Suprapubic skin (tissue), 4 donors: ENCODE measurements at regions not wholly inside any gene's neighbourhood (a gene's known extent, or its start where the extent isn't known, plus 50 kb on each side); places are given as distances from the start of the nearest gene placed in this dataset.

ENCODE experiments used
- DNase-seq, 2 donors: peaks; one replicate each; pipeline ENCODE4 v3.0.0-alpha.2; 2019; ENCODE audit warnings: low spot score in 2 of 2
- H3K27ac ChIP-seq: fragments of 200-600 bp; sonication (generic); one replicate; pipeline ENCODE4 v1.5.1; 2019
- H3K27me3 ChIP-seq: fragments of 200-600 bp; sonication (generic); one replicate; pipeline ENCODE4 v1.5.1; 2019
- H3K36me3 ChIP-seq: fragments of 200-600 bp; sonication (generic); one replicate; pipeline ENCODE4 v1.5.1; 2019
- H3K4me1 ChIP-seq: fragments of 200-600 bp; sonication (generic); one replicate; pipeline ENCODE4 v1.5.1; 2019
- H3K4me3 ChIP-seq: fragments of 200-600 bp; sonication (generic); one replicate; pipeline ENCODE4 v1.5.1; 2019; ENCODE audit warnings: mild to moderate bottlenecking
- H3K9me3 ChIP-seq: fragments of 200-600 bp; sonication (generic); one replicate; pipeline ENCODE4 v1.5.1; 2019
- EP300 ChIP-seq: sonication (generic); formaldehyde crosslinking; IDR thresholded peaks from one replicate; pipeline ENCODE4 v1.6.1; 2017; ENCODE audit warnings: antibody characterized with exemption
- POLR2A ChIP-seq, 2 donors: fragments of 450-650 bp; IDR thresholded peaks; one replicate each; pipeline ENCODE4 v1.6.1; 2017; ENCODE audit warnings: antibody characterized with exemption in 2 of 2, mild to moderate bottlenecking in 2 of 2, moderate library complexity in 2 of 2
- POLR2AphosphoS5 ChIP-seq, 3 donors: sonication (generic); formaldehyde crosslinking; IDR thresholded peaks; one replicate each; pipeline ENCODE4 v1.6.1; 2017; ENCODE audit warnings: antibody characterized with exemption in 3 of 3
- WGBS: methylation state at CpG from one replicate; pipeline ENCODE4 v1.1.5; 2018; 5-methylcytosine and 5-hydroxymethylcytosine counted together
- TF ChIP-seq, protein P1 (sequence below), 2 donors: fragments of 200-600 bp in 1 of 2; fragments of 450-650 bp in 1 of 2; sonication (generic) in 1 of 2; IDR thresholded peaks; one replicate each; pipeline ENCODE4 v1.5.1; 2016 to 2019; ENCODE audit warnings: antibody characterized with exemption in 2 of 2, mild to moderate bottlenecking in 1 of 2, moderate library complexity in 1 of 2

DNA sequence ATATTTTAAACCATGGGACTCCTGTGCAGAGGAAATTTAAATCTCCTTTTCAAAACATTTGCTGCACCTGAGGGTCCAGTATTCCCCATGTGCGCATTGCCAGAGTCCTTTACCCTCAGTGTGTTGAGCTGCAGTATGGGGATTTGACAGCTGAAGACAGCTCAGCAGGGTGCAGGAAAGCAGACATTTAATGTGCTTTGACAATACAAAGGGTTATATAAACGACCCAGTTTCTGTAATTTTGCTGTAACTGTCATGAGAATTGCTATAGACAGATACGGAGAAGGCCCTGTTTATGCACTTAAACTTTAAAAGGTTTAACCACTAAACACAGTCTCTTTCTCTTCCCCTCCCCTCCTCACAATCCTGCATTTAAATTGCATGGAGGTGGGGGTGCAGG lies 393.4 kb downstream of the MID1IP1 start:
- H3K36me3 ChIP-seq, result no peaks in the 10 kb centered on the region
- WGBS, result 38% methylated on average over 3 of the region's 3 CpGs
- peaks cover 20% of the 10 kb centered on the region for H3K4me1 ChIP-seq
- no peak for TF ChIP-seq EP300
- TF ChIP-seq, protein P1, sequence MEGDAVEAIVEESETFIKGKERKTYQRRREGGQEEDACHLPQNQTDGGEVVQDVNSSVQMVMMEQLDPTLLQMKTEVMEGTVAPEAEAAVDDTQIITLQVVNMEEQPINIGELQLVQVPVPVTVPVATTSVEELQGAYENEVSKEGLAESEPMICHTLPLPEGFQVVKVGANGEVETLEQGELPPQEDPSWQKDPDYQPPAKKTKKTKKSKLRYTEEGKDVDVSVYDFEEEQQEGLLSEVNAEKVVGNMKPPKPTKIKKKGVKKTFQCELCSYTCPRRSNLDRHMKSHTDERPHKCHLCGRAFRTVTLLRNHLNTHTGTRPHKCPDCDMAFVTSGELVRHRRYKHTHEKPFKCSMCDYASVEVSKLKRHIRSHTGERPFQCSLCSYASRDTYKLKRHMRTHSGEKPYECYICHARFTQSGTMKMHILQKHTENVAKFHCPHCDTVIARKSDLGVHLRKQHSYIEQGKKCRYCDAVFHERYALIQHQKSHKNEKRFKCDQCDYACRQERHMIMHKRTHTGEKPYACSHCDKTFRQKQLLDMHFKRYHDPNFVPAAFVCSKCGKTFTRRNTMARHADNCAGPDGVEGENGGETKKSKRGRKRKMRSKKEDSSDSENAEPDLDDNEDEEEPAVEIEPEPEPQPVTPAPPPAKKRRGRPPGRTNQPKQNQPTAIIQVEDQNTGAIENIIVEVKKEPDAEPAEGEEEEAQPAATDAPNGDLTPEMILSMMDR (IDR thresholded peaks at IDR 0.05), result no peak
- TF ChIP-seq POLR2A (IDR thresholded peaks at IDR 0.05), result no peak
- TF ChIP-seq POLR2AphosphoS5 (IDR thresholded peaks at IDR 0.05), result no peak
- H3K4me3 ChIP-seq, result no peak overlapping the region
- no peak for DNase-seq
- no peak overlapping the region for H3K27ac ChIP-seq
- no peaks in the 10 kb centered on the region for H3K9me3 ChIP-seq
- H3K27me3 ChIP-seq, result no peaks in the 10 kb centered on the region

DNA sequence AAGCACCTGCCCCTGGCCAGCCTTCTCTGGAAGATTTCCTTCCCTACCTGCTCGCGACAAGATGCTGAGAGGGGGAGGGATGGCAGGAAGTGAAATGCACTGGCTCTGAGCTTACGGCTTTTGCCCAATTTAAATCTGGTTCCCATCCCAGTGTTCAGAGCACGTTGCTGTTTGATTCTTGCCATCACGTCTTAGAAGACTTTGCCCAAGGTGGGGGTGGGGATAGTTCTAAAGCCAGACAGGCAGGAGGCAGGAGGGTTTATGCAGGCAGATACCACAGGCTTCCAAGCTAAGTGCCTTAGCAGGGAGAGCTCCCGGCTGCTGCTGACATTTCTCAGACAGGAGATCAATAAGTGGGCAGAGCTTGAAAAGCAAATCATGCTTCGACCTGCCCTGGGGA lies 393.9 kb downstream of the MID1IP1 start:
- no peak for DNase-seq
- Histone ChIP-seq H3K36me3 (no peaks in the 10 kb centered on the region), H3K4me1 (peaks cover 20% of the 10 kb centered on the region), H3K27ac (no peak overlapping the region), H3K4me3 (no peak overlapping the region), H3K27me3 (no peaks in the 10 kb centered on the region), H3K9me3 (no peaks in the 10 kb centered on the region)
- TF ChIP-seq, protein P1 (IDR thresholded peaks at IDR 0.05), result no peak
- no peak for TF ChIP-seq POLR2AphosphoS5 (IDR thresholded peaks at IDR 0.05)
- TF ChIP-seq EP300, result no peak
- TF ChIP-seq POLR2A (IDR thresholded peaks at IDR 0.05), result no peak
- WGBS, result 24% methylated on average over 4 of the region's 7 CpGs

DNA sequence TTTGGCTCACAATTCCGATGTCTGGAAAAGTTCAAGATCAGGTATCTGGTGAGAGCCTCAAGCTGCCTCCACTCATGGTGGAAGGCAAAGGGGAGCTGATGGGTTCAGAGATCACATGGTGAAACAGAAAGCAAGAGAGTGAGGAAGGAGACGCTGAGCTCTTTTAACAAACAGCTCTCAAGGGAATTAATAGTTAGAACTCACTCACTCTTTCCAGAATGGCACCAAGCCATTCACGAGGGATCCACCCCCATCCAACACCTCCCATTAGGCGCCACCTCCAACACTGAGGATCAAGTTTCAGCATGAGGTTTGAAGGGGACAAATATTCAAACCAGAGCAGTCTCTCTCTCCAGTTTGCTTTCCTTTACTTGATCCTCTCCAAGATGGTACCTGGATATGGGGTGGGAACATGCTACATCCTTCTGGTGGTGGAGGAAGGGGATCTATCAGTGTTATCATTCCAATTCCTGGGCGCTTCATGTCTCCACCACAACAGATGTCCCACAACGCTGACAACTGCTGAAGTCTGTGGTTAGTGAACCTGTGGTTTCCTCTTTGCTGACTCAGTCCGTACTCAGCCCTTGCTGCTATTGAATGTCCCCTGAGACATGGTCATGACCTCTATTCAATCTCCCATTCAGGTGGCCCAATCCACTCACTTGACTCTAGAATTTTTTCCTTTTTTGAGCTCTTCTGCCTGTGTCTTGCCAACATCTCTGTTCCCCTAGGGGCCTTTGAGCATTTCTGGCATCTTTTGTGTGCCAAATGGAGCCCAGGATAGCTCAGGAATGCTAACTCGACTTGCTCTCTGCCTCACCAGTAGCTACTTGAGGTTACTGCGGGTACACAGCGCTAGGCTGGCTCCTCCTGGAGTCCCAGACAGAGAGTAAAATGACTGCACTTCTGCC lies 395.2 kb downstream of the MID1IP1 start:
- TF ChIP-seq, protein P1 (IDR thresholded peaks at IDR 0.05), result no peak
- TF ChIP-seq POLR2AphosphoS5 (IDR thresholded peaks at IDR 0.05) (no peak), EP300 (no peak), POLR2A (IDR thresholded peaks at IDR 0.05) (no peak)
- DNase-seq, result no peak
- Histone ChIP-seq H3K27ac (no peak overlapping the region), H3K36me3 (no peaks in the 10 kb centered on the region), H3K9me3 (no peaks in the 10 kb centered on the region), H3K4me3 (no peak overlapping the region), H3K27me3 (no peaks in the 10 kb centered on the region), H3K4me1 (peaks cover 20% of the 10 kb centered on the region)
- 33% methylated on average over 10 of the region's 10 CpGs for WGBS

DNA sequence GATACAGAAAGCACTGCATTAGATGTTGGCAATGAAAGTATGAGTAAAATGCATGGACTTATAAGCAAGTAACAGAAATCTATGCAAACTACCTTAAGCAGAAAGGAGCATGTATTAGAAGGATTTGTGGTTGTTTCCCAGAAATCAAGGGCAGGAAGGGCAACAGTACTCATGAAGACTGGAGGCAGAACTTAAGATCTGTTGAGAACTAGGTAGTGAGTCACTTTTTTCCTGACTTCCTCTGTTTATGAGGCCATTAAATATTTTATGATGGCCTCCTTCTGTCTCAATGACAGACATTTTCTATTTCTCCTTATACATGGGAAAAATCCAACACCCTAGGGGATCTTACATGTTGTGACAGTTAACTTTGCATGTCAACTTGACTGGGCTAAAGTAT lies 398.2 kb downstream of the MID1IP1 start:
- Histone ChIP-seq H3K4me3 (no peak overlapping the region), H3K27ac (no peak overlapping the region), H3K9me3 (no peaks in the 10 kb centered on the region), H3K36me3 (no peaks in the 10 kb centered on the region), H3K4me1 (peaks cover 20% of the 10 kb centered on the region), H3K27me3 (no peaks in the 10 kb centered on the region)
- TF ChIP-seq, protein P1 (IDR thresholded peaks at IDR 0.05), result no peak
- TF ChIP-seq POLR2AphosphoS5 (IDR thresholded peaks at IDR 0.05) (no peak), EP300 (no peak), POLR2A (IDR thresholded peaks at IDR 0.05) (no peak)
- DNase-seq, result no peak

DNA sequence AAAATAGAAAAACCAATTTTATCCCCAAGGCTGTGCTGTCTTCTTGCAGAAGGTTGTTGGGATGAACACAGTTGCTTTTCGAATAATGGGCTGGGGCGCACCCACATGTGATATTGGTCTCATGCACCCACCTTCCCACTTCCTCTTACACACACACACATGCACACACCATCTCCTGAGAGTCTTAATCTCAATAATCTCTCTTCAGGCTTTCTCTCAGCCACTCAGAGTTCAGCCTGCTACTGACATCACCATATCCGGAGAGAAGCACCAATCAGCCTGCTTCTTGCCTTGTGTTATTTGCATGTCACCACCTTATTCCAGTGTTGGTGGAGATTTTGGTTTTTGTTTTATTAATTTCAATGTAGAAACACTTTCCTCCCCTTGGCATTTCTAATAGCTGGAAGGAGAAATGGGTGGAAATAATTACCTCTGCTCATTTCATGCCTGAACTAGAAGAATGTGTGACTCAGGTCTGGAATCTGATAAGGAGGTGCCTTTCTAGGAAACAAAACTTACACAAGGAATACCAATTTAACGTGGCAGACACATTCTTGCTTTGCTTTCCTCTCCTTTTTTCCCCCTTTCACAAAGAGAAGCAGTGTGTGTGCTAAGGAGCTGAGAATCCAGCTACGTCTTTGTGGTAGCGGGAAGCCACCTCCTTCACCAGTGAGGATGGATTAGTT lies 400.2 kb downstream of the MID1IP1 start:
- H3K27ac ChIP-seq, result no peak overlapping the region
- no peaks in the 10 kb centered on the region for H3K36me3 ChIP-seq
- H3K4me3 ChIP-seq, result no peak overlapping the region
- H3K9me3 ChIP-seq, result no peaks in the 10 kb centered on the region
- H3K27me3 ChIP-seq, result no peaks in the 10 kb centered on the region
- no peak for DNase-seq
- WGBS, result 69% methylated on average over 6 of the region's 6 CpGs
- TF ChIP-seq EP300 (no peak), POLR2AphosphoS5 (IDR thresholded peaks at IDR 0.05) (no peak), POLR2A (IDR thresholded peaks at IDR 0.05) (no peak)
- TF ChIP-seq, protein P1 (IDR thresholded peaks at IDR 0.05), result no peak
- peaks cover 7% of the 10 kb centered on the region for H3K4me1 ChIP-seq
